Chondrocyte (in vitro differentiated cells): ENCODE measurements at regions not wholly inside any gene's neighbourhood (a gene's known extent, or its start where the extent isn't known, plus 50 kb on each side); places are given as distances from the start of the nearest gene placed in this dataset.

Experiments used
- DNase-seq: peaks from one replicate; pipeline ENCODE4 v3.0.0; 2021; ENCODE audit warnings: mixed read lengths, low spot score
- H3K27ac Mint-ChIP-seq: one replicate; pipeline ENCODE4 v1.8.0; 2021; ENCODE audit warnings: mild to moderate bottlenecking, moderate library complexity, mixed read lengths; ENCODE audit not compliant: unreplicated experiment
- H3K27me3 Mint-ChIP-seq: 2 replicates; pipeline ENCODE4 v1.8.0; 2021; ENCODE audit warnings: low read depth, mixed read lengths
- H3K36me3 Mint-ChIP-seq: 2 replicates; pipeline ENCODE4 v1.8.0; 2021; ENCODE audit warnings: low read depth, mixed read lengths
- H3K4me1 Mint-ChIP-seq: 2 replicates; pipeline ENCODE4 v1.8.0; 2021; ENCODE audit warnings: low read depth, mild to moderate bottlenecking, mixed read lengths
- H3K4me3 Mint-ChIP-seq: one replicate; pipeline ENCODE4 v1.8.0; 2021; ENCODE audit warnings: mild to moderate bottlenecking, moderate library complexity, mixed read lengths; ENCODE audit not compliant: unreplicated experiment
- H3K9me3 Mint-ChIP-seq: 2 replicates; pipeline ENCODE4 v1.8.0; 2021; ENCODE audit warnings: low read depth, mixed read lengths
- CTCF ChIP-seq: fragments of 200-600 bp; sonication (generic); IDR thresholded peaks from 2 replicates; pipeline ENCODE4 v1.5.0; 2021; ENCODE audit warnings: antibody characterized with exemption, mild to moderate bottlenecking, moderate library complexity

GRCh38 chr3:166731701-166732100 lies 648.4 kb downstream of the ZBBX start:
- Mint-ChIP-seq H3K4me1 (no peaks in the 10 kb centered on the region), H3K27me3 (peaks cover 9% of the 10 kb centered on the region), H3K36me3 (no peaks in the 10 kb centered on the region), H3K4me3 (no peak overlapping the region), H3K27ac (no peak overlapping the region), H3K9me3 (peaks cover 8% of the 10 kb centered on the region)
- TF ChIP-seq CTCF: no peak
- no peak for DNase-seq

GRCh38 chr3:166721466-166721865 lies 658.6 kb downstream of the ZBBX start:
- Mint-ChIP-seq H3K4me3 (no peak overlapping the region), H3K9me3 (peaks cover 11% of the 10 kb centered on the region), H3K27ac (no peak overlapping the region), H3K4me1 (no peaks in the 10 kb centered on the region), H3K36me3 (no peaks in the 10 kb centered on the region), H3K27me3 (no peaks in the 10 kb centered on the region)
- no peak for TF ChIP-seq CTCF
- no peak for DNase-seq

- no peak for DNase-seq
- peaks cover 1% of the 10 kb centered on the region for H3K9me3 Mint-ChIP-seq
- no peaks in the 10 kb centered on the region for H3K36me3 Mint-ChIP-seq
- H3K4me3 Mint-ChIP-seq: no peak overlapping the region
- no peak overlapping the region for H3K27ac Mint-ChIP-seq
- TF ChIP-seq CTCF: no peak
- no peaks in the 10 kb centered on the region for H3K4me1 Mint-ChIP-seq
- H3K27me3 Mint-ChIP-seq: no peaks in the 10 kb centered on the region
Measured at GRCh38 chr3:166714206-166714605, 665.9 kb downstream of the ZBBX start.

GRCh38 chr3:166713787-166714186 lies 666.3 kb downstream of the ZBBX start:
- Mint-ChIP-seq H3K4me3 (no peak overlapping the region), H3K27ac (no peak overlapping the region), H3K27me3 (no peaks in the 10 kb centered on the region), H3K4me1 (no peaks in the 10 kb centered on the region), H3K36me3 (no peaks in the 10 kb centered on the region), H3K9me3 (no peaks in the 10 kb centered on the region)
- TF ChIP-seq CTCF: no peak
- no peak for DNase-seq

DNA sequence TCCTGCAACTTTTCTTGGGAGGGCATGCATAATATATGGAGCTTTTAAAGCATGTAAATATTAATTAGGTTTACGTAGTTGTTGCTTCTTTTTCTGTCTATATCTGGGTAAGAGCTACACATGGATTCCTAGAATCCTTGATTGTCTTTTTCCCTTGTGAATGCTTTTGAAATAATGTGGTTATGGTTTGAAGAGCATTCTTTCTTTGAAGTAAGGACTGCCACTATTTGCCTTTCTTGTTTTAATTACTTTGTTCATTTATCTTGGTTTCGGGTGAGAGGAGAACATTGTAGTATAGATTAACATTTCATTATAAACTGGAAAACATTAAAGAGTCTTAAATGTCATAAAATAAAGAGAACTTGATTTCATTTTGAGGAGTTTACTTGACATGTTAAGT lies 674.0 kb downstream of the ZBBX start:
- no peak for DNase-seq
- H3K27ac Mint-ChIP-seq: no peak overlapping the region

More for the DNA sequence above, 674.0 kb downstream of the ZBBX start:
- TF ChIP-seq CTCF: no peak
- peaks cover under 1% of the 10 kb centered on the region for H3K36me3 Mint-ChIP-seq
- H3K27me3 Mint-ChIP-seq: no peaks in the 10 kb centered on the region
- H3K9me3 Mint-ChIP-seq: peaks cover 1% of the 10 kb centered on the region
- no peaks in the 10 kb centered on the region for H3K4me1 Mint-ChIP-seq
- no peak overlapping the region for H3K4me3 Mint-ChIP-seq
